Stimulated activated CD4-positive, alpha-beta T cell treated with anti-CD3 and anti-CD28 coated beads, Interleukin-2, amount 100 ng/mL, for 24 hours (primary cell): ENCODE measurements at regions not wholly inside any gene's neighbourhood (a gene's known extent, or its start where the extent isn't known, plus 50 kb on each side); places are given as distances from the start of the nearest gene placed in this dataset.

Experiments used
- DNase-seq, 2 donors: peaks; one replicate each; pipeline ENCODE4 v3.0.0-alpha.2; 2020

GRCh38 chr2:104563398-104563996 is 290.4 kb upstream of the POU3F3 start:
- no peak for DNase-seq

DNA sequence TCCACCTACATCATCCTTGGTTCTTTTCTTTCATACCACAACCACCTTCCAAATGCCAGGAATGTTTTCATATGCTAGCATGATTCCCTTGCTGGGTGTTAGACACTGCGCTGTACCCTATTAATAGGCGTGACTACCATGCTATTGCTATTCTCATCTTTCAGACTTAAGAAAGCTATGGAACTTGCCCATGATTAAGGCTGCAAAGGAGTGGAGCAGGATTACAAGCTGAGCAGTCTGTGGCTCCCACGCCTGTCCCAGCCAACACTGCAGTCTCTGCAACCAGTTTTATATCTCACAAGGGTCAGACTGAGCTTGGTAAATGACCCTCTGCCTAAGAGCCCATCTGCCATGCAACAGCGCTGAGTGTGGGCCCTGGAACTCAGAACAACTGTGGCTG is 285.7 kb upstream of the POU3F3 start:
- no peak for DNase-seq

GRCh38 chr2:104570259-104570658 is 283.7 kb upstream of the POU3F3 start:
- DNase-seq: no peak

- DNase-seq: no peak
Measured at GRCh38 chr2:104572834-104573233, 281.1 kb upstream of the POU3F3 start.

- no peak for DNase-seq
Measured at GRCh38 chr2:104574367-104574766, 279.5 kb upstream of the POU3F3 start.

- no peak for DNase-seq
Measured at GRCh38 chr2:104577143-104577542, 276.8 kb upstream of the POU3F3 start.

- no peak for DNase-seq
Measured at GRCh38 chr2:104582471-104582870, 271.4 kb upstream of the POU3F3 start.

- no peak for DNase-seq
Measured at GRCh38 chr2:104583811-104584210, 270.1 kb upstream of the POU3F3 start.

GRCh38 chr2:104584393-104584792 is 269.5 kb upstream of the POU3F3 start:
- DNase-seq: no peak

- no peak for DNase-seq
Measured at GRCh38 chr2:104595576-104595975, 258.3 kb upstream of the POU3F3 start.

DNA sequence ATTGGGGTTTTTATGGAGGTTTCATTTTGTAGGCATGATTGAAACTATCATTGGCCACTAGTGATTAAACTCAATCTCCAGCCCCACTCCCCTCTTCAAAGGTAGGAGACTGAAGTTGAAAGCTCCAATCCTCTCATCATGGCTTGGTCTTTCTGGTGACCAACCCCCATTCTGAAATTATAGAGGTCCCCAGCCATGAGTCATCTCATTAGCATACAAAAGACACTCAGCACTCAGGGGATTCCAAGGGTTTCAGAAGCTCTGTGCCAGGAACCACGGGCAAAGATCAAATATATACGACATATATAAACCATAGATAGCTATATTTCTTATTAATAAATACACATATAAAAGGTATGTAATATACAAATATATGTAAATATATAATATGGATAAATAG is 256.0 kb upstream of the POU3F3 start:
- DNase-seq: no peak

DNA sequence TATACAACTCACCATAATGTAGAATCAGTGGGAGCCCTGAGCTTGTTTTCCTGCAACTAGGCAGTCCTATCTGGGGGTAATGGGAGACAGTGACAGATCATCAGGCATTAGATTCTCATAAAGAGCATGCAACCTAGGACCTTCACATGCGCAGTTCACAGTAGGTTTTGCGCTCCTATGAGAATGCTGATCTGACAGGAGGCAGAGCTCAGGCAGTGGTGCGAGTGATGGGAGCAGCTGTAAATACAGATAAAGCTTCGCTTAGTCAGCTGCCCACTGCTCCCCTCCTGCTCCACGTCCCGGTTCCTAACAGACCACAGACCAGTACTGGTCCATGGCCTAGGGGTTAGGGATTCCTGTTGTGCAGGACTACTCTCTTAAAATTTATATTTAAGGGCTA is 255.3 kb upstream of the POU3F3 start:
- no peak for DNase-seq

DNA sequence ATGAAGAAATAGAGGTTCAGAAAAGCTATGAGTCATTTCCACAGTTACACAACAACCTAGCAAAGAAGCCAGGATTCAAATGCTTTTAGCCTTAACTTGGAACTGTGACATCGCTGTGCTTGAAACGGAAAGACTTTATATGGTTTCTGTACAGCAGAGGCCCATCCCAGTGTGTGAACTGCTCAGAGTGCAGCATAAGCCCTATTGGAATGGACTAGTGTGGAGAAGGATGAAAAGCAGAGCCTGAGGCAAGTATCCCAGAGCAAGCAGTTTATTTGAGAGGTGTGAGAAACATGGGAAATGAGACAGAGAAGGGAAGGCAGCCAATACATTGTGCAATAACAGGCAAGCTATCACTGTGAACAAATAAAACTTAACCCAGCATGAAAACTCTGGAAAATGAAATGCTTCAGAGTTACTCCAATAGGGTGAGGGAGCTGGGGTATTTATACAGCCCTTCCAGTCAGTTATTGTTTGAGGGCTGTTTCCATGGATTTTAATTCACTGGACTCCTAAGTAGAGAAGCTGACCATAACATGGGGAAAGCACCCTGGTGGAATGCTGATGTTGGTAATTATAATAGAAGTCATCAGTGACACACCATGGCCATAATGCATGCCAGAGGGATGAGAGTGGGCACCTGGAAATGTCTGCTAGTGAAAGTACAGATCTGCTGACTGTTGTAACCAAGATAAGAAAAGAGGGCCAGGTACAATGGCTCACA is 254.0 kb upstream of the POU3F3 start:
- no peak for DNase-seq

DNA sequence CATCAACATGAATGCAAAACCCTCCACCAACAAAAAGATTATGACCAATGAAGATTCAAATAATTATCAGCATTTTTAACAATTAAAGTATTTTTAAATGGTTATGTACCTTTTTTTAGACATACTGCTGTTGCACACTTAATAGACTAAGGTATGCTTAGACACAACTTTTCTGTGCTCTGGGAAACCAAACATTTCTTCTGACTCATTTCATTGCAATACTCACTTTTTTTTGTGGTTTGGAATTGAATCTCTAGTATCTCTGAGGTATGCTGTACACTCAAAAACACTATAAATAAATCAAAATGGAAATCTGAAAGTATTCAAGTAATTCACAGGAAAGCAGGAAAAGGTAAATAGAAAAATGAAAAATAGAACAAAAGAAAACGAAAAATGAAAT is 247.9 kb upstream of the POU3F3 start:
- no peak for DNase-seq

DNA sequence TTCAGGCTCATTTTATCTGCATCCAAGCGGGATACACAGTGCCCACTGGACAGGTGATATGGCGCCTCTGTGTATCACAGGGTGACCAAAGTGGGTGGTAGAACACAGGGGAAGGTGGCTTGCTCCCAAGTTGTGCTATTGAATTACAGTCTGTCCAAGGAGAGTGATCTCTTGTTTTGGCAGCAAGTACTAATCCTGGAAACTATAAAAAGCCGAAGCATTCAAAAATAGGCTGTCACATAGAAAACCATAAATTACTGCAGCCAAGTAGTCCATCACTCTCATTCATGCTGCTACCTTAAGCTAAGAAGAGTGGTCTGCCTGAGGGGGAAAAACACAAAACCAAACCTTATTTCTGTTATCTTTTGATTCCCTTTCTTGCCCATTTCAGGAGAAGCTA is 237.1 kb upstream of the POU3F3 start:
- DNase-seq: no peak

- no peak for DNase-seq
Measured at GRCh38 chr2:104620801-104621200, 233.1 kb upstream of the POU3F3 start.

GRCh38 chr2:104635608-104636007 is 218.3 kb upstream of the POU3F3 start:
- no peak for DNase-seq

DNA sequence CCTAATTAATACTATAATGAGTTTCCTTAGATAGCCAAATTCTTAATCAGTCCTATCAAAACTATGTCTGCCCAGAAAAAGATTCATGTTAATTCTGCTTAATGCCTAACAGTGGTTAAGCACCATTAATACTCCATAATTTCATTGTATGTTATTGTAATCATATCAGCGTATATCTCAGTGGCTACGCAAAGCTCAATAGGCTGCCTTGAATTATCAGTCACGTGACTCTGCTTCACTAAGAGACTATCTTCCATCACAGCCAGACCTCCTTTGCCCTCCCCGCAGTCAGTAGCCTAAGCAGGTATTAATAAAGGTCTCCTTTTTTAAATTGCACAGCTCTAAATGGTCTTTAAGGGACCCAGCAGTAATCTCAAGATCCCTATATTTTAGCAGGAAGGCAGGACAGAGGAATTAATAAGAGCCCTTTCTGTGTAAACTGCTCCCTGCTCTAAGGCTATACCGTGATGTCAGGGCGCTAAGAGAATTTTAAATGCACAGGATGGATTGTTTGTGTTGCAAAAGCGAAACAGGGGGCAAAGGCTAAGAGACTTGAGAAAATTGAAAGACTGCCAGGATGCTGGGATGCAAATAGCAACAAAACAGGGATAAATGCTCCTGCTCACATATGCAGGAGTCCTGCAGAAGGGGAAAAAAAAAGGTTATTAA is 215.6 kb upstream of the POU3F3 start:
- no peak for DNase-seq

DNA sequence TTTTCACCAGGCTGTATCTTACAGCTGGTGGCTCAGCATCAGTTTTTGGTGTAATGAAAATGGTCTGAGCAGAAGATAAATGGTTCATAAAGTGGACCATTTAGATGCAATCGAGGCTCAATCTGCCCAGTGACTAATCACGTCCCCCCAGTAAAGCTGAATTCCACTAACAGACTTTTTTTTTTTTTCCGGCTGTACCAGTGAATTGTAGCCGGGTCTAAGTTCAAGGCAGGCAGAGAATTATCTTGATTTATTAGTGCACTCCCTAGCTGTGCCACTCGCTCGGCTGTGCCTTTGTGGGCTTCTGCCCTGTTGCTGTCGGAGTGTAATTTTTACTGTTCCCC is 215.1 kb upstream of the POU3F3 start:
- DNase-seq: no peak

DNA sequence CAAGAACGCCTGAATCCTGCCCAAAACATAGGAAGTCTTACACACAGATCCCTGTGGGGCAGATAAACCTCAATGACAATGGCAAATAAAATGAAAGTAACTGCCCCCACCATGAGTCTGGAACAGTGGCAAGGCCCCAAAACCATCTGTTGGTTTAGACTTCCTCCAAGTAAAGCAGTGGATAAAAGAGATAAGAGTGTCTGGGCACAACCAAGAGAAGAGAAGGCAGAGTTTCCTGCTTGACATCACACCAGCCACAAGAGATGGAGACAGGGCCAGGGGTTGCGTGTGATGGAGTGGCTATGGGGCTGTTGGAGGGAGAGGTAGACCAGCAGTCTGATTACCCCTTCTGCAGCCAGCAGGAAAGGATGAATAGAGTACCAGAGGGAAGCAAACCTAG is 212.1 kb upstream of the POU3F3 start:
- no peak for DNase-seq

- DNase-seq: no peak
Measured at GRCh38 chr2:104648376-104648775, 205.5 kb upstream of the POU3F3 start.

- DNase-seq: no peak
Measured at GRCh38 chr2:104649866-104650265, 204.0 kb upstream of the POU3F3 start.

GRCh38 chr2:104650405-104650996 is 203.4 kb upstream of the POU3F3 start:
- no peak for DNase-seq

DNA sequence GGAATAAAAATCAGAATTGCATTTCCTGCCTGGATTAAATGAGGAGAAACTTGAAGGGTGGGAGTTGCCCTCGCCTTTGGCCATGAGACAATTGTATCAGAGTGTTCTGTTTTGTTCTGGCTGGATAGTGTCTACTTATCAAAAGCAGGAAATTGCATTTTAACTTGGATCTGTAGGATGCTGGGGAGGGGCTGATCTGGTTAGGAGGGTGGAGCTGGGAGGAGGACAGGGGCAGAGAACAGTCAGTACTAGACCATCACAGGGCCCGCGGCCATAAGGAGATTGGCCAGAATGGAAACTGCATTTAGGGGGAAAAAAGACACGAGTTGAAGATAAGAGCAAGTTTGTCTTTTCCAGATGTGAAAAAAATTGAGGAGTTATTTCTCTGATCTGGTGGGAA is 199.1 kb upstream of the POU3F3 start:
- no peak for DNase-seq
